BLaER1 treated with 17β-estradiol and CSF1 and Interleukin-3, amounts not matched to agents 10 nM and 100 nM (cell line): ENCODE measurements at regions not wholly inside any gene's neighbourhood (a gene's known extent, or its start where the extent isn't known, plus 50 kb on each side); places are given as distances from the start of the nearest gene placed in this dataset.

Experiments used
- H3K27ac ChIP-seq, 11 experiments: shearing (Covaris generic); formaldehyde crosslinking; 2 replicates each; pipeline ENCODE4 v1.8.1; 2022
- H3K27me3 ChIP-seq, 11 experiments: shearing (Covaris generic); formaldehyde crosslinking; 2 replicates each; pipeline ENCODE4 v1.8.1; 2022
- H3K36me3 ChIP-seq, 11 experiments: shearing (Covaris generic); formaldehyde crosslinking; 2 replicates each; pipeline ENCODE4 v1.8.1; 2022
- H3K4me1 ChIP-seq, 10 experiments: shearing (Covaris generic); formaldehyde crosslinking; 2 replicates each; pipeline ENCODE4 v1.8.1; 2022
- H3K4me2 ChIP-seq, 11 experiments: shearing (Covaris generic); formaldehyde crosslinking; 2 replicates each; pipeline ENCODE4 v1.8.1; 2022
- H3K4me3 ChIP-seq, 10 experiments: shearing (Covaris generic); formaldehyde crosslinking; 2 replicates each; pipeline ENCODE4 v1.8.1; 2022
- H3K9ac ChIP-seq, 11 experiments: shearing (Covaris generic); formaldehyde crosslinking; 2 replicates each; pipeline ENCODE4 v1.8.1; 2022
- H3K9me3 ChIP-seq, 11 experiments: shearing (Covaris generic); formaldehyde crosslinking; replicated peaks in 1 of 11; 2 replicates each; pipeline ENCODE4 v1.8.1; 2022
- H4K20me1 ChIP-seq, 11 experiments: shearing (Covaris generic); formaldehyde crosslinking; 2 replicates each; pipeline ENCODE4 v1.8.1; 2022
- Cebpa-rat ChIP-seq, 11 experiments: shearing (Covaris generic); IDR thresholded peaks; 2 replicates each; pipeline ENCODE4 v1.8.1; 2022

- no peaks in the 10 kb centered on the region for H3K27me3 ChIP-seq
- H3K4me1 ChIP-seq: no peaks in the 10 kb centered on the region
- H3K27ac ChIP-seq: no peak overlapping the region
- H3K36me3 ChIP-seq: no peaks in the 10 kb centered on the region
- TF ChIP-seq Cebpa-rat (IDR thresholded peaks at IDR 0.05): no peak
- no peak overlapping the region for H3K9ac ChIP-seq
- no peak overlapping the region for H3K4me2 ChIP-seq
- peaks cover 0 to 1% (median 0%) of the 10 kb centered on the region in 11 experiments; a peak in 1 of 22 replicates for H3K9me3 ChIP-seq
- no peak overlapping the region for H3K4me3 ChIP-seq
- H4K20me1 ChIP-seq: no peaks in the 10 kb centered on the region
Measured at GRCh38 chr16:49932434-49932833, 76.5 kb upstream of the ZNF423 start.

DNA sequence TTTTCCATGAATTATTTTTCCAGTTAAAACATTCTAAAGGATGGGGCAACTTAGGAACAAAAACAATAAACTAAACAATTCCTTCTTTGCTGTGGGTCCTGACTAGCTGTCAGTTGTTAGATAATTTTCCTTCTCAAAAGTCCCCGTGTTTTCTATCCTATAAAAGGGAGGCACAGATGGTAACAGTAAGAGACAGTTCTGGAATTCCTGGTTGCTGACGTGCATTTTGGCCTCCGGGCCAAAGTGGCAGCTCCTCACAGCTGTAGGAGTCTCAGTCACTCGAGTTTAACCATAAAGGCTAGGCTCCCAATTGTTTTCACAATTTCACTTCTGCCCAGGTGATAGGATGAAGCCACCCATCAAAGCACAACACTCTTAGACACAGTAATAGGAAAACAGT, 77.0 kb upstream of the ZNF423 start:
- Histone ChIP-seq H3K9ac (no peak overlapping the region), H3K4me3 (no peak overlapping the region), H3K27ac (no peak overlapping the region), H4K20me1 (no peaks in the 10 kb centered on the region), H3K9me3 (peaks cover 0 to 6% (median 2%) of the 10 kb centered on the region in 11 experiments; a peak in 11 of 22 replicates), H3K36me3 (no peaks in the 10 kb centered on the region), H3K27me3 (no peaks in the 10 kb centered on the region), H3K4me1 (no peaks in the 10 kb centered on the region), H3K4me2 (no peak overlapping the region)
- TF ChIP-seq Cebpa-rat (IDR thresholded peaks at IDR 0.05): no peak

DNA sequence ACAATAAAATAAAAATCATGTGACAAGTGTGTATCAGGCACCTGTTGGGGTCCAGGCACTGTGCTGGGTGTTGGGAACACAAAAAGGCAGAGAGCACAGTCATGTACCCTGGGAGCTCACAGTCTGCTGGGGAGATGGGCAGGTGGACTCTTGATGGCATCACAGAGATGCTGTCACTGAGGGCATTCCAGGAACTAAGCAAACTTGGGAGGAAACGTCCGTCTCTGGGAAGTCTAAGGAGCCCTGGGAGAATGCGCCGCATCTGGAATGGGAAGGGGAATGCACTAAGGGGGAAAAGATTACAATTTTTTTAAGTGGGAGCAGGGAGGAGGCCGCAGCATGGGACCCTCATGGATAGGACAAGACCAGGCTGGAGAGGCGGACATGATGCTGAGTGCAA, 80.9 kb upstream of the ZNF423 start:
- Histone ChIP-seq H3K27ac (no peak overlapping the region), H3K36me3 (no peaks in the 10 kb centered on the region), H3K27me3 (no peaks in the 10 kb centered on the region), H3K9me3 (peaks cover 0 to 18% (median 10%) of the 10 kb centered on the region in 11 experiments; a peak in 13 of 22 replicates), H3K4me2 (no peak overlapping the region), H3K4me1 (no peaks in the 10 kb centered on the region), H4K20me1 (no peaks in the 10 kb centered on the region), H3K4me3 (no peak overlapping the region), H3K9ac (no peak overlapping the region)
- no peak for TF ChIP-seq Cebpa-rat (IDR thresholded peaks at IDR 0.05)

DNA sequence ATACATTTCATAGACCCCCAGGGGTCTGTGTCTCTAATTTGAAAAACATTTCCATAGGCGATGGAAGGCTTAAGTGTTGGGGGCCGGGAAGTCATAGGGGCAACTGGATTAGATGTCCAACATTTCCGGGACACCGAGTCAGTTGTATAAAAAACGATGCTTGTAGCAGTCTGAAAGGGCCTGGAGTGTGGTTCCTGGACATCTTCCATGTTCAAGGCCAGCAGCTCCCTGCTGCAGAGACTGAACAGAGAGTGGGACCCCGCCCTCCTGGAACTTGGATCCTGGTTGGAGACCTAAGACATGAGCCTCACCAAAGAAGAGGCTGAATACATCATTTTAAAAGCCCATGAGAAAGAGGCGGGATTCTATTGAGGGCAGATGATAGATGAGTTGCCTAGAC, 82.0 kb upstream of the ZNF423 start:
- Histone ChIP-seq H3K4me2 (no peak overlapping the region), H3K4me1 (no peaks in the 10 kb centered on the region), H3K27me3 (no peaks in the 10 kb centered on the region), H3K27ac (no peak overlapping the region), H4K20me1 (no peaks in the 10 kb centered on the region), H3K9ac (no peak overlapping the region), H3K4me3 (no peak overlapping the region), H3K36me3 (no peaks in the 10 kb centered on the region), H3K9me3 (peaks cover 0 to 18% (median 10%) of the 10 kb centered on the region in 11 experiments; a peak in 13 of 22 replicates)
- TF ChIP-seq Cebpa-rat (IDR thresholded peaks at IDR 0.05): no peak

DNA sequence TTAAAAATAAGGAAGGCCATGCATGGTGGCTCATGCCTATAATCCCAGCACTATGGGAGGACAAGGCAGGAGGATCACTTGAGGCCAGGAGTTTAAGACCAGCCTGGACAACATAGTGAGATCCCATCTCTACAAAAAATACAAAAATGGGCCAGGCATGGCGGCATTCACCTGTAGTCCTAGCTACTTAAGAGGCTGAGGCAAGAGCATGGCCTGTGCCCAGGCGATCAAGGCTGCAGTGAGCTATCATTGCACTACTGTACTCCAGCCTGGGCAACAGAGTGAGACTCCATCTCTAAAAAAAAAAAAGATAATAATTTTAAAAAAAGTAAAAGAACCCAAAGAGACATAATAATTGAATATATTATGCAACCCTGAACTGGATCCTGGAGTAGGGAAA, 83.6 kb upstream of the ZNF423 start:
- no peaks in the 10 kb centered on the region for H3K27me3 ChIP-seq
- no peaks in the 10 kb centered on the region for H3K4me1 ChIP-seq
- no peak overlapping the region for H3K4me2 ChIP-seq
- no peaks in the 10 kb centered on the region for H3K36me3 ChIP-seq
- H3K4me3 ChIP-seq: no peak overlapping the region
- no peak overlapping the region for H3K9ac ChIP-seq
- peaks cover 0 to 18% (median 10%) of the 10 kb centered on the region in 11 experiments; a peak in 13 of 22 replicates for H3K9me3 ChIP-seq
- no peaks in the 10 kb centered on the region for H4K20me1 ChIP-seq
- no peak for TF ChIP-seq Cebpa-rat (IDR thresholded peaks at IDR 0.05)
- no peak overlapping the region for H3K27ac ChIP-seq

DNA sequence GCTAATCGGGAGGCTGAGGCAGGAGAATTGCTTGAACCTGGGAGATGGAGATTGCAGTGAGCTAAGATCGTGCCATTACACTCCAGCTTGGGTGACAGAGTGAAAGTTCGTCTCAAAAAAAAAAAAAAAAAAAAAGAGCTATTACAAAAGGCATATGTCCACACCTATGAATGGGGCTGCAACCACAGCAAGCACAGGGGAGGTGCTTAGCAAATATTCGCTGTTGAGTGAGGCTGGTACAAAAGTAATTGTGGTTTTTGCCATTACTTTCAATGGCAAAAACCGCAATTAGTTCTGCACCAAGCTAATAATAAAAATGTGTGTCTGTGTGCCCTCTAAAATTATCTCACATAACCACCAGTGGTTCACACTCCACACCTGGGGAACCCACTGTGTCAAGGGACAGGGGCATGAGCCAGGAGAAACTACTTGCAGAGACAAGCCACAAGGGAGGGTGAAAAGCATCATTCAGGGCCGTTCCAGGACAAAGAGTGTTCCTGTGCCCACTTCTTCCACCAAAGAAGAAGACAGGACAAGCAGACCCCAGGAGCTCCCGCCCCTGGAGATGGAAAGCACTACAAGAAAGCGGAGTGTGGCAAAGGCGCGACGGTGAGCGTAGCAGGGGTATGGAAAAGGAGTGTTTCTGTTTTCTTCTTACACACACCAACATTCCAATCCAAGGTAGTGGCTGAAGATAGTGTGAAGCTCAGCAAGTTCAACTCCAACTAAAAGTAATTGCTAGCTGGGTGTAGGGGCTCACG, 84.4 kb upstream of the CNEP1R1 start:
- TF ChIP-seq Cebpa-rat (IDR thresholded peaks at IDR 0.05): no peak
- Histone ChIP-seq H4K20me1 (no peaks in the 10 kb centered on the region), H3K27me3 (no peaks in the 10 kb centered on the region), H3K9me3 (peaks cover 0 to 18% (median 10%) of the 10 kb centered on the region in 11 experiments; a peak in 13 of 22 replicates), H3K27ac (no peak overlapping the region), H3K4me1 (no peaks in the 10 kb centered on the region), H3K36me3 (no peaks in the 10 kb centered on the region), H3K4me3 (no peak overlapping the region), H3K9ac (no peak overlapping the region), H3K4me2 (no peak overlapping the region)

- H3K9ac ChIP-seq: no peak overlapping the region
- no peak overlapping the region for H3K27ac ChIP-seq
- H3K4me1 ChIP-seq: no peaks in the 10 kb centered on the region
- H3K4me2 ChIP-seq: no peak overlapping the region
- H3K27me3 ChIP-seq: no peaks in the 10 kb centered on the region
- no peaks in the 10 kb centered on the region for H3K9me3 ChIP-seq
- TF ChIP-seq Cebpa-rat (IDR thresholded peaks at IDR 0.05): no peak
- no peaks in the 10 kb centered on the region for H3K36me3 ChIP-seq
- no peaks in the 10 kb centered on the region for H4K20me1 ChIP-seq
- H3K4me3 ChIP-seq: no peak overlapping the region
Measured at GRCh38 chr16:49944221-49944620, 80.8 kb upstream of the CNEP1R1 start.

DNA sequence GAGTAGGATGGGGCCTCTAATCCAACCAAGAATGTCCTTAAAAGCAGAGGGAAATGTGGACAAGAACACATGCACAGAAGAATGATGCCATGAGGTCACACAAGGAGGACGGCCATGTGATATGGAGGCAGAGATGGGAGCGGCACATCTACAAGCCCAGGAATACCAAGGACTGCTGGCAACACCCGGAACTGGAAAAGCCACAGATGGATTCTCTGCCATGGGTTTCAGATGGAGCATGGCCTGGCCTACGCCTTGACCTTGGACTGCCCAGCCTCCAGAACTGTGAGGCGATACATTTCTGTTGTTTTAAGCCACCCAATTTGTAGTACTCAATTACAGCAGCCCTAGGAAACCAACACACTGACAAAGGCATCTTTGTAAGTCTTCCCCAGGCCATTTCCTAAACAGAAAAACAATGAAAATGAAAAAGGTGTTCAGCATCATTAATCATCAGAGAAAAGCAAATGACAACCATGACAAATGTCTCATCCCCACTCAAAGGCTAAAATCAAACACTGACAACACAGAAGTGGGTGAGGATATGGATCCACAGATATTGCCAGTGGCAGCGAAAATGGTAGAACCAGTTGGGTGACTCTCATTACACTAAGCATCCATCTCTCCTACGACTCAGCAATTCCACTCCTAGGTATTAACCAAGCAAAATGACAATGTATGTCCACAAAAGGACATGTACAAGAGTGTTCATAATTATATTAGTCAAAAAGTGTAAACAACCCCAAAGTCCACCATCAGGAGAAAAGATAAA, 76.9 kb upstream of the CNEP1R1 start:
- H4K20me1 ChIP-seq: no peaks in the 10 kb centered on the region
- no peaks in the 10 kb centered on the region for H3K36me3 ChIP-seq
- no peaks in the 10 kb centered on the region for H3K27me3 ChIP-seq
- H3K4me1 ChIP-seq: peaks cover 10 to 19% (median 15%) of the 10 kb centered on the region in 10 experiments; a peak in 19 of 20 replicates
- no peak overlapping the region for H3K4me3 ChIP-seq
- TF ChIP-seq Cebpa-rat (IDR thresholded peaks at IDR 0.05): no peak
- no peak overlapping the region for H3K27ac ChIP-seq
- H3K9ac ChIP-seq: no peak overlapping the region
- H3K4me2 ChIP-seq: no peak overlapping the region
- no peaks in the 10 kb centered on the region for H3K9me3 ChIP-seq

- TF ChIP-seq Cebpa-rat (IDR thresholded peaks at IDR 0.05): no peak
- Histone ChIP-seq H3K9me3 (no peaks in the 10 kb centered on the region), H3K9ac (no peak overlapping the region)
Measured at GRCh38 chr16:49951574-49952195, 73.3 kb upstream of the CNEP1R1 start.

More at GRCh38 chr16:49951574-49952195, 73.3 kb upstream of the CNEP1R1 start:
- Histone ChIP-seq H3K4me1 (peaks cover 13 to 36% (median 29%) of the 10 kb centered on the region in 10 experiments), H3K36me3 (no peaks in the 10 kb centered on the region), H3K27ac (no peak overlapping the region), H3K4me3 (no peak overlapping the region), H3K27me3 (no peaks in the 10 kb centered on the region), H3K4me2 (peak overlapping the region in 9 of 11 experiments; percentile 11 to 42 (median 36); a peak in 15 of 22 replicates), H4K20me1 (no peaks in the 10 kb centered on the region)
